Skin of body (tissue), 1 donor: ENCODE measurements at regions not wholly inside any gene's neighbourhood (a gene's known extent, or its start where the extent isn't known, plus 50 kb on each side); places are given as distances from the start of the nearest gene placed in this dataset.
"Not testable (repeated sequence)": the region's sequence is repeated elsewhere in the genome, so short reads cannot be mapped to it uniquely, and the experiment has no call there.

ENCODE experiments used
- DNase-seq: peaks from one replicate; lab custom pipeline; 2025; lab: John Stamatoyannopoulos, UW

GRCh38 chrX:39398215-39398962, 597.1 kb downstream of the MID1IP1 start:
- DNase-seq: no peak

DNA sequence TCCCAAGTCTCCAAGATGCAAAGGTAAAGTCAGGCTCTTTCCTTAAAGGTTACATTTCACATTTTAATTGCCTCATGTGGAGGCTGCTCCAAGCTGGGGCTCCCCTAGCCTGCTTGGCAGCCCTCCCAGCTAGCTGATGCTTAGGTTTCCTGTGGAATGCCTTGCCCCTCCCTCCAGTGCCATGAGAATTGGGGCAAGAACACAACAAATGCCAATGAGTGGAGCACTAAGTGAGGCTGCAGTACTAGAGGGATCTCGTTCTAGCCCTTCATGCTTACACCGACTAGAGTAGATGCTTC, 597.7 kb downstream of the MID1IP1 start:
- DNase-seq: no peak

GRCh38 chrX:39399387-39399786, 598.1 kb downstream of the MID1IP1 start:
- no peak for DNase-seq

GRCh38 chrX:39401483-39402110, 600.3 kb downstream of the MID1IP1 start:
- DNase-seq: no peak

DNA sequence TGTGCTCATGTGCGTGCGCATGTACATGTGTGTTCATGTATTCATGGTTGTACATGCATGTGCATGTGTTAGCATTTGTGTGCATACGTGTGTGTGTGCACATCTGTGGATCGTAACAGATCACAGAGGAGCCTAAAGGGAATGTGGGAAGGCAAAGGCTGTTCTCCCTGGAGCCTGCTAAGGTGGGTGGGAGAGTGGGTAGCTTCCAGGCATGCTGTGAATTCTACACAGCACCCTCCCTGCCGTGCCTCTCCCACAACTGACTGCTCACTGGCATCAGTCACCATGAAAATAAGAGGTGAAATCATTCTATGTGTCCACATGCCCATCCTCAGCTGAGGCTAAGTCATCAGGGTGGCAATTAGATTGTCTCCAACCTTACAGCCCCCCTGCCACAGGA, 600.9 kb downstream of the MID1IP1 start:
- no peak for DNase-seq

GRCh38 chrX:39406799-39407198, 605.5 kb downstream of the MID1IP1 start:
- DNase-seq: no peak

- no peak for DNase-seq
Measured at GRCh38 chrX:39409246-39409917, 608.1 kb downstream of the MID1IP1 start.

DNA sequence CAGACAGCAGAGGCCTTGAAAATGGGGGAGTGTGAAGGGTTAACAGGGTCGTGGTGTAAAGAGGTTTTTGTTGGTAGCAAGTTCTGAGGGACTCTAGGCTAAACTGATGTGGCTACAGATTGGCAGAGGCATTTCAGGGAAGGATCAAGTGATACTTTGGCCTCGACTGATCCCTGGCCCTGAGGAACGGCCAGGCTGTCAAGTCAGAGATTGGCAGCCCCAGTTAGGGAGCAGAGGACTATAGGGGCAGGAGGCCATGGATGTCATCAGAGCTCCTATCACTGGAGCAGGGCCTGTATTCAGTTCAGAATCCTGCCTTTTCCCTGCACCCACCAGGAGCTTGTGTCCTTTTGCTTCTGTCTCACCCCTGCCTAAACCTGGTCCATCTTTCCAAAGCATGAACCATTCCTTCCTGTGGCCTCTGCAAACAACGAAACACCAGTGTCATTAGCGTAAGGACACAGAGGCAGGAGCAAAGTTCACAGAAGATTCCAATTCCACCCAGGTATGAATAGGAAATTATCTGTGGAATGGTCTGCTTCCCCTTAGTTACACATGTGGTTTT, 613.1 kb downstream of the MID1IP1 start:
- no peak for DNase-seq

DNA sequence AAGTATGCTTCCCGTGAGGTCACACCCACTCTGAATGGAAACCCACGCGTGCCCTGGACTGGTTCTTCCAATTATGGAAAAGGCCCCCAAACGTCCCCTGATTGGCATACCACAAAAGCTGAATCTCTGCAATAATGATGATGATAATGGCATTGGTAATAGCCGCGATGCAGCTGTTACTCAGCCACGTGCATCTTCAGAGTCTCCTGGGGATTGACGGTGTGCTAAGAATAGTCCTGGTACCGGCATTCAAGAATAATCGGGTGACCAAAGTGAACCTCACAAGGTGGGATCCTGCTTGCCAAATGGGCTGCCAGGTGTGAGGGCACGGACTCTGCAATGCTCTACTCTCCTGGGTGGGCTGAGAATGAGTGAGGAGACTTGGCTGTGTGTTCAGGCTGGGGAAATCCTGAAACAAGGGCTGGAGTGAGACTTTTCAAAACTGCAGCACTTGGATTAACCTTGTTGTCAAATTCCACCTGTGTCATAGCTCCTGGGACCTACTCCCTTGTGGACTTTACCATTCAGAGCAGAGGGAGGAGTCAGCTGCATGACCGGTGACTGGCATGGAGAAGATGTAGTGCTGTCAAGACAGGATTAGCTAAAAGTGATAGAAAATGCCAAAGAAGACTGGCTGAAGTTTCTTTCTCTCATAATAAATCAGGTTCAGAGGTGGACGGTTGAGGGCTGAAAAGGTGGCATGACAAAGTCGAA, 615.4 kb downstream of the MID1IP1 start:
- DNase-seq: no peak

DNA sequence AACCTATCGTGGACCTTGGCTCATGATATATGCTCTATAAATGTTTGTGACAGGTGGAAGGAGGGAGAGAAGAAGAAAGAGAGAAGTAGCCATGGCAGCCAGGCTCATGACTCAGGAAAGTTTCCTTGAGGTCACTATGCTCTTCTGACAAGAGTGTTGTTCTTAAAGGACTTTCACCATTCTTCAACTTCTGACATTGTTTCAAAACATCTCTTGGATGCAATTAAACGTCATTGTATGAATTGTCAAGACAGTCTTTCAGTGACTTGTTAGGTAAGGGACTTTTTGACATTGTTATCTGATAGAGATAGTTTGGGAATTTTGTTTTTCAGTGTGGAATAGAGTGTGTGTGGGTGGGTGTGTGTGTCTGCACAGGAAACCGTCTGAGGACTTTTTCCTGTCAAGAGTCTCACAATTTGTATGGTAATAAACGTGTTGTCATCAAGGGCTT, 617.0 kb downstream of the MID1IP1 start:
- DNase-seq: no peak

GRCh38 chrX:39418731-39419638, 617.7 kb downstream of the MID1IP1 start:
- DNase-seq: peak; percentile 15

- DNase-seq: no peak
Measured at GRCh38 chrX:39421006-39421405, 619.7 kb downstream of the MID1IP1 start.

DNA sequence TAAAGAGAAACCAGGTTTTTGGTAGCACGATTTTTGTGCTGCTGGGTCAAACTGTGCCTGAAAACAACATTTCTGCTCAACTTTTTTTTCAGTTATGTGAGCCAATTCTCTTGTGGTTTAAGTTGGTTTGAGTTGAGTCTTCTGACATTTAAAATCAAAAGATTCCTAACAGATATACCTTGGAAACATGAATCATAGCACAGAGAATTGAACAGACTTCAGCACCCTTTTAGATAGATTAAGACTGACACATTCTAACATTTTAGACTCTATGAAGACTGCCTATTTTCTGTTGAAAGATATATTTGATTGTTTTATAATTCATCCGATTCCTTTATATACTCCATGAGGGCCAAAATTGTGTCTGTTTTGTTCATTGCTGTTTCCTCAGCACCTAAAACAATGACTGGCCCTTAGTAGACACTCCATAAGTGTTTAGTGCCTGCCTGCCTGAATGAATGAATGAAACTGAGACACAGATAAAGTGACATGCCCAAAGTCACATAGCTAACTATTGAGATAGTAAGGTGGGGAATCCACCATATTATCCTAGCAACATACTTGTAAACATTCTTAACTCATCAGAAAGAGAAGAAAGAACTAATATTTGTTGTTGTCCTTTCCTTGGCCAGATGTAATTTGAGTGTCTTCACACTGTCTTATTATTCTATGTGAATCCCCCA, 624.0 kb downstream of the MID1IP1 start:
- no peak for DNase-seq

- no peak for DNase-seq
Measured at GRCh38 chrX:39426101-39426500, 624.8 kb downstream of the MID1IP1 start.

DNA sequence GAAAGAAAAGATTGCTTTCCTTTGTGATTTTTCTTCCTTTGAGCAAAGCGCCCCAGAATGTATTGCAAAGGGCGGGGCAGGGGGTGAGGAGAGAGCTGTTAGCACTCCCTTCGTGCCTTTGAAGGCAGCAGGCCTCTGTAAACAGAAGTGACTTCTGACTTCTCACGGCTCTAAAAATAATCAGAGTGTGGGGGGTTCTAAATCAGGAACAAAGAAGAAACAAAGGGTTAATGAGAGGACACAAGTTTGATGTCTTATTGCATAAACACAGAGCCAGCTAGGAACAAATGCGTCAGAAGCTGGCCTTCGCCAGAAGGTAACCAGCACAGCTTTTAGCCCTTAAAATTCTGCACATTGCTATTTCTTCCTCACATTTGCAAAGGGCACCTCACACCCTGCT, 626.2 kb downstream of the MID1IP1 start:
- no peak for DNase-seq

- no peak for DNase-seq
Measured at GRCh38 chrX:39427906-39428305, 626.6 kb downstream of the MID1IP1 start.

DNA sequence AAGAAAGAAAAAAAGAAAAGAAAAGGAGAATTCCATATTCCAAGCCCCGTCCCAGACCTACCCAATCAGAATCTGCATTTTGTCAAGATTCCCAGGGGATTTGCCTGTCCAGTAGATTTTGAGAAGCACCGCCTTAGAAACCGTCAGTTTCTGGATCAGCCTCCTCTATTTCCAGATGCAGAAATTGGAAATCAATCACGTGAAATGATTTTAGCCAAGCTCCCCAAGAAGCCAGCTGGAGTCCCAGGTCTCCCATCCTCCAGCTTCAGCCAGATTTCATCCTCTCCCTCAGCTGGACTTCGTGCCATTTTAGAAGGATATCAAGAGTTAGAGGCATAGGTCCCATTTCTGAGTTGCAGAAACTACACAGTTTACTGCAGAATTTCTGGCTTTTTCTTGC, 629.3 kb downstream of the MID1IP1 start:
- no peak for DNase-seq

- no peak for DNase-seq
Measured at GRCh38 chrX:39431893-39432292, 630.6 kb downstream of the MID1IP1 start.

DNA sequence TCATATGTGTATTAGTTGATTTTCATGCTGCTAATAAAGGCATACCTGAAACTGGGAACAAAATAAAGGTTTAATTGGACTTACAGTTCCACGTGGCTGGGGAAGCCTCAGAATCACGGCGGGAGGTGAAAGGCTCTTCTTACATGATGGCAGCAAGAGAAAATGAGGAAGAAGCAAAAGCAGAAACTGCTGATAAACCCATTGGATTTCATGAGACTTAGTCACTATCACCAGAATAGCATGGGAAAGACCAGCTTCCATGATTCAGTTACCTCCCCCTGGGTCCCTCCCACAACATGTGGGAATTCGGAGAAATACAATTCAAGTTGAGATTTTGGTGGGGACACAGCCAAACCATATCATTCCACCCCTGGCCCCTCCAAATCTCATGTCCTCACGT, 633.4 kb downstream of the MID1IP1 start:
- not testable (repeated sequence) for DNase-seq

DNA sequence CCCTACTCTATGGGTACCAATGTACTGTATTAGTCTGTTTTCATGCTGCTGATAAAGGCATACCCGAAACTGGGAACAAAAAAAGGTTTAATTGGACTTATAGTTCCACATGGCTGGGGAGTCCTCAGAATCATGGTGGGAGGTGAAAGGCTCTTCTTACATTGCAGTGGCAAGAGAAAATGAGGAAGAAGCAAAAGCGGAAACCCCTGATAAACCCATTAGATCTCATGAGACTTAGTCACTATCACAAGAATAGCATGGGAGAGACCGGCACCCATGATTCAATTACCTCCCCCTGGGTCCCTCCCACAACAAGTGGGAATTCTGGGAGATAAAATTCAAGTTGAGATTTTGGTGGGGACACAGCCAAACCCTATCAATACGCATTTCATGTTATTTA, 635.3 kb downstream of the MID1IP1 start:
- DNase-seq: not testable (repeated sequence)
